ENCODE measurements at regions not wholly inside any gene's neighbourhood (a gene's known extent, or its start where the extent isn't known, plus 50 kb on each side); places are given as distances from the start of the nearest gene placed in this dataset.
"Not testable (repeated sequence)": the region's sequence is repeated elsewhere in the genome, so short reads cannot be mapped to it uniquely, and the experiment has no call there.

- no peaks in the 10 kb centered on the region for H3K36me3 Mint-ChIP-seq
- H3K4me1 Mint-ChIP-seq = no peaks in the 10 kb centered on the region
- no peak overlapping the region for H3K27ac Mint-ChIP-seq
- ATAC-seq = no peak
- no peak for DNase-seq
- no peaks in the 10 kb centered on the region for H3K27me3 Mint-ChIP-seq
- H3K9me3 Mint-ChIP-seq (ENCODE audit: low read depth) = peaks cover 9% of the 10 kb centered on the region
- no peak overlapping the region for H3K4me3 Mint-ChIP-seq
- CTCF ChIA-PET = no interaction called here
Observed at GRCh38 chr6:78746457-78746856, 120.9 kb upstream of the IRAK1BP1 start.

DNA sequence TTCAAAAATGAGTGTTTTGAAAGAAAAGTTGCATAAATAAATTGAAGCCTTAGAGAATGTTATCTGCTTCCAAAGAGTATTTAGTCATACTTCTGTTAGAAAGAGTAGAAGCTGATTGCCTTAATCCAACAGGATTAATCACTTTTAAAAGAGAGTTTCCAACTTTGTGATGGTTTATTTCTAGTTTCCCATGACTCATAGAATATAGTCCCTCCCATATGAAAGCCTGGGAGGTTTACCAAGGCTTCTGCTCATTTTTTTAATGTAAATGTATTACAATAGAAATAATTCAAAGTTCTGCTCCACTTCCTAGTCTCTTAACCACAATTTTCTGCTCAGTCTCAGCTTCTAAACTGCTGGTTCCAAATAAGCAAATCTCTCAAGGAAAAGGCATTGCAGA is 118.0 kb upstream of the IRAK1BP1 start:
- H3K9me3 Mint-ChIP-seq (ENCODE audit: low read depth) = peaks cover 9% of the 10 kb centered on the region
- H3K27ac Mint-ChIP-seq = no peak overlapping the region
- H3K27me3 Mint-ChIP-seq = no peaks in the 10 kb centered on the region
- DNase-seq = no peak
- H3K4me3 Mint-ChIP-seq = no peak overlapping the region
- CTCF ChIA-PET = no interaction called here
- H3K4me1 Mint-ChIP-seq = no peaks in the 10 kb centered on the region
- no peak for ATAC-seq
- no peaks in the 10 kb centered on the region for H3K36me3 Mint-ChIP-seq

DNA sequence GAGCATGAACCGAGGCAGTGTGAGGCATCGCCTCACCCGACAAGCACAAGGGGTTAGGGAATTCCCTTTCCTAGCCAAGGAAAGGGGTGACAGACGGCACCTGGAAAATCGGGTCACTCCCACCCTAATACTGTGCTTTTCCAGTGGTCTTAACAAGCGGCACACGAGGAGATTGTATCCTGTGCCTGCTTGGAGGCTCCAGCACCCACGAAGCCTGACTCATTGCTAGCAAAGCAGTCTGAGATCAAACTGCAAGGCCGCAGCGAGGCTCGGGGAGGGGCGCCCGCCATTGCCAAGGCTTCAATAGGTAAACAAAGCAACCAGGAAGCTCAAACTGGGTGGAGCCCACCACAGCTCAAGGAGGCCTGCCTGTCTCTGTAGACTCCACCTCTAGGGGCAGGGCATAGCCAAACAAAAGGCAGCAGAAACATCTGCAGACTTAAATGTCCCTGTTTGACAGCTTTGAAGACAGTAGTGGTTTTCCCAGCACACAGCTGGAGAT is 109.0 kb upstream of the IRAK1BP1 start:
- H3K27ac Mint-ChIP-seq; H3K9me3 Mint-ChIP-seq (ENCODE audit: low read depth); H3K36me3 Mint-ChIP-seq; ATAC-seq; DNase-seq; CTCF ChIA-PET; H3K4me1 Mint-ChIP-seq; H3K4me3 Mint-ChIP-seq; H3K27me3 Mint-ChIP-seq: not testable (repeated sequence)

GRCh38 chr6:78768271-78768670 is 99.1 kb upstream of the IRAK1BP1 start:
- H3K27me3 Mint-ChIP-seq = no peaks in the 10 kb centered on the region
- no peak overlapping the region for H3K4me3 Mint-ChIP-seq
- H3K9me3 Mint-ChIP-seq (ENCODE audit: low read depth) = no peaks in the 10 kb centered on the region
- DNase-seq = no peak
- no peak overlapping the region for H3K27ac Mint-ChIP-seq
- H3K36me3 Mint-ChIP-seq = no peaks in the 10 kb centered on the region
- H3K4me1 Mint-ChIP-seq = no peaks in the 10 kb centered on the region
- ATAC-seq = no peak
- CTCF ChIA-PET = no interaction called here

- Mint-ChIP-seq H3K9me3 (ENCODE audit: low read depth) (no peaks in the 10 kb centered on the region), H3K36me3 (no peaks in the 10 kb centered on the region), H3K27me3 (no peaks in the 10 kb centered on the region), H3K27ac (no peak overlapping the region), H3K4me1 (no peaks in the 10 kb centered on the region), H3K4me3 (no peak overlapping the region)
- no peak for DNase-seq
- CTCF ChIA-PET = no interaction called here
- no peak for ATAC-seq
Observed at GRCh38 chr6:78770765-78771164, 96.6 kb upstream of the IRAK1BP1 start.

DNA sequence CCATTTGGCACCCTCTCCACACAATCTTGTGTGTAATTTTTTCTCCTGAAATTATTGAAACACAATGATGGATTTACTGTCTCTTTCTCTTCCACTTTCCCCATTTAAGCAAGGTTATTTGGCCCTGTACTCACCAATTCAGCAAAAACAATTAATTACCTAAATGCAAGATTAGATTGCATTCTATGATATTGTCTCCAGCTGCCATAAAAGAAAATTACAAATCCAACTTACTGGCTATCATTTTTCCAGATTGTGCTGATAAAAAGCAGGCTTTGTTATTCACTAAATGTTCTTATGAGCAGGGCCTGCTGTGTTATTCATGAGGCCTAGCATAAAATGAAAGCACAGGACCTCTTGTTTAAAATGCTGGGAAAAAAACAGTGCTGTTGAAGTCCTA is 95.8 kb upstream of the IRAK1BP1 start:
- DNase-seq (no peak), ATAC-seq (no peak)
- no peaks in the 10 kb centered on the region for H3K4me1 Mint-ChIP-seq
- CTCF ChIA-PET = no interaction called here
- no peak overlapping the region for H3K27ac Mint-ChIP-seq
- no peaks in the 10 kb centered on the region for H3K27me3 Mint-ChIP-seq
- no peaks in the 10 kb centered on the region for H3K9me3 Mint-ChIP-seq (ENCODE audit: low read depth)
- no peak overlapping the region for H3K4me3 Mint-ChIP-seq
- no peaks in the 10 kb centered on the region for H3K36me3 Mint-ChIP-seq

DNA sequence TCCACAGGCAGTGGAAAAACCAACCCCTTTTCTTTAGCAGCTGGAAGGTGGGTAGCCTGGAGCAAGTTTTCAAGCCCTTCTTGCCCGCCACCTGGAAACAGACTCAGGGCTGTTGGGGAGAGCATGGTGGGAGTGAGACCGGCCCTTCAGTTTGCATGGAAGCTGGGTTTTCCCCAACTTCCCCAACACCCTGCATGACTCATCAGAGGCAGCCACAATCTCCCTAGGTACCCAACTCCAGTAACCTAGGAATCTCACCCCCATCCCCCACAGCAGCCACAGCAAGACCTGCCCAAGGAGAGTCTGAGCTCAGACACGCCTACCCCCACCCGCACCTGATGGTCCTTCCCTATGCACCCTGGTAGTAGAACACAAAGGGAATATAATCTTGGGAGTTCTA is 86.3 kb upstream of the IRAK1BP1 start:
- Mint-ChIP-seq H3K36me3 (no peaks in the 10 kb centered on the region), H3K27ac (no peak overlapping the region), H3K27me3 (no peaks in the 10 kb centered on the region), H3K4me1 (no peaks in the 10 kb centered on the region), H3K4me3 (no peak overlapping the region), H3K9me3 (ENCODE audit: low read depth) (no peaks in the 10 kb centered on the region)
- CTCF ChIA-PET = no interaction called here
- ATAC-seq = no peak
- no peak for DNase-seq

GRCh38 chr6:78783366-78783765 is 84.0 kb upstream of the IRAK1BP1 start:
- ATAC-seq; H3K9me3 Mint-ChIP-seq (ENCODE audit: low read depth); H3K4me3 Mint-ChIP-seq; DNase-seq; CTCF ChIA-PET; H3K27me3 Mint-ChIP-seq; H3K4me1 Mint-ChIP-seq; H3K27ac Mint-ChIP-seq; H3K36me3 Mint-ChIP-seq: not testable (repeated sequence)

GRCh38 chr6:78797270-78797669 is 70.1 kb upstream of the IRAK1BP1 start:
- Mint-ChIP-seq H3K9me3 (ENCODE audit: low read depth) (peaks cover 10% of the 10 kb centered on the region), H3K4me1 (no peaks in the 10 kb centered on the region), H3K27me3 (no peaks in the 10 kb centered on the region), H3K36me3 (no peaks in the 10 kb centered on the region), H3K4me3 (no peak overlapping the region), H3K27ac (no peak overlapping the region)
- DNase-seq (no peak), ATAC-seq (no peak)
- CTCF ChIA-PET = no interaction called here

DNA sequence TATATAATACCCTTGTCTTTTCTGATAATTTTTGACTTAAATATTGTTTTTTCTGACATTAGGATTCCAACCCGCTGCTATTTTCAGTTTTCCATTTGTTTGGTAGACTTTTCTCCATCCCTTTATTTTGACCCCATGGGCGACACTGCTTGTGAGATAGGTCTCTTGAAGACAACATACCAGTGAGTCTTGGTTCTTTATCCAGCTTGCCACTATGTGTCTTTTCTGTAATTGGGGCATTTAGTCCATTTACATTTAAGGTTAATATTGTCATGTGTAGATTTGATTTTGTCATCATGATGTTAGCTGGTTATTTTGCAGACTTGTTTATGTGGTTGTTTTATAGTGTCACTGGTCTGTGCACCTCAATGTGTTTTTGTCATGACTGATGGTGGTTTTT is 67.7 kb upstream of the IRAK1BP1 start:
- H3K4me3 Mint-ChIP-seq = no peak overlapping the region
- DNase-seq (no peak), ATAC-seq (no peak)
- H3K4me1 Mint-ChIP-seq = no peaks in the 10 kb centered on the region
- no peaks in the 10 kb centered on the region for H3K27me3 Mint-ChIP-seq
- H3K27ac Mint-ChIP-seq = no peak overlapping the region
- peaks cover 13% of the 10 kb centered on the region for H3K9me3 Mint-ChIP-seq (ENCODE audit: low read depth)
- CTCF ChIA-PET = no interaction called here
- H3K36me3 Mint-ChIP-seq = no peaks in the 10 kb centered on the region

DNA sequence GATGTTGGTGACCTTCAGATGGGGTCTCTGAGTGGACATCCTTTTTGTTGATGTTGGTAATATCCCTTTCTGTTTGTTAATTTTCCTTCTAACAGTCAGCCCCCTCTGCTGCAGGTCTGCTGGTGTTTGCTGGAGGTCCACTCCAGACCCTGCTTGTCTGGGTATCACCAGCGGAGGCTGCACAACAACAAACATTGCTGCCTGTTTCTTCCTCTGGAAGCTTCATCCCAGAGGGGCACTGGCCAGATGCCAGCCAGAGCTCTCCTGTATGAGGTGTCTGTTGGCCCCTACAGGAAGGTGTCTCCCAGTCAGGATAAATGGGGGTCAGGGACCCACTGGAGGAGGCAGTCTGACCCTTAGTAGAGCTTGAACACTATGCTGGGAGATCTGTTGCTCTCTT is 60.6 kb upstream of the IRAK1BP1 start:
- not testable (repeated sequence) for DNase-seq; H3K36me3 Mint-ChIP-seq; H3K4me3 Mint-ChIP-seq; H3K27ac Mint-ChIP-seq; ATAC-seq; H3K27me3 Mint-ChIP-seq; H3K9me3 Mint-ChIP-seq (ENCODE audit: low read depth); H3K4me1 Mint-ChIP-seq
- CTCF ChIA-PET = interaction anchor here (0.5 kb wide), 1 partner anchor 404 kb away, joined by 3 read pairs; no protein-coding TSS in a partner anchor

DNA sequence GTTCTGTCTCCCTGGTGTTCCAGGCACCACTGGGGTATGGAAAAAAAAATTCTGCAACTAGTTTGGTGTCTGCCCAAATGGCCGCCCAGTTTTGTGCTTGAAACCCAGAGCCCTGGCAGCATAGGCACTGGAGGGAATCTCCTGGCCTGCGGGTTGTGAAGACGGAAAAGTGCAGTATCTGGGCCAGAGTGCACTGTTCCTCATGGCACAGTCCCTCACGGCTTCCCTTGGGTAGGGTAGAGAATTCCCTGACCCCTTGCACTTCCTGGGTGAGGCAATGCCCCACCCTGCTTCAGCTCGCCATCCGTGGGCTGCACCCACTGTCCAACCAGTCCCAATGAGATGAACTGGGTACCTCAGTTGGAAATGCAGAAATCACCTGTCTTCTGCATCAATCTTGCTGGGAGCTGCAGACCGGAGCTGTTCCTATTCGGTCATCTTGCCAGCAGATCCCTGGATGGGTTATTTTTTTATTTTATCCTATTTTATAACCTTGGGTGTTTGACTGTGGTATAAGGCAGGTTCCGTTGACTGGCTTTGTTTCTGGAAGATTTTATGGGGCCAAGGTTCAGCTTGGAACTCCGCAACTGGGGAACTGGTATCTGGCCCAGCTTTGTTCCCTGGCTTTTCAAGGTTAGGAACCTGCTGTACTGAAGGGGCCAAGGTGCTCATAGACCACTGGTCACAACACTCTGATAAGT is 59.5 kb upstream of the IRAK1BP1 start:
- H3K4me3 Mint-ChIP-seq = not testable (repeated sequence)

GRCh38 chr6:78808356-78808891 is 58.9 kb upstream of the IRAK1BP1 start:
- no peak for DNase-seq
- no peak for ATAC-seq
- H3K9me3 Mint-ChIP-seq (ENCODE audit: low read depth) = peaks cover 4% of the 10 kb centered on the region
- no peaks in the 10 kb centered on the region for H3K4me1 Mint-ChIP-seq
- no peaks in the 10 kb centered on the region for H3K27me3 Mint-ChIP-seq
- CTCF ChIA-PET = no interaction called here
- H3K27ac Mint-ChIP-seq = no peak overlapping the region
- no peaks in the 10 kb centered on the region for H3K36me3 Mint-ChIP-seq
- no peak overlapping the region for H3K4me3 Mint-ChIP-seq

More for the DNA sequence above, 59.5 kb upstream of the IRAK1BP1 start:
- CTCF ChIA-PET; DNase-seq; ATAC-seq; H3K4me1 Mint-ChIP-seq; H3K36me3 Mint-ChIP-seq; H3K9me3 Mint-ChIP-seq (ENCODE audit: low read depth); H3K27ac Mint-ChIP-seq; H3K27me3 Mint-ChIP-seq: not testable (repeated sequence)

DNA sequence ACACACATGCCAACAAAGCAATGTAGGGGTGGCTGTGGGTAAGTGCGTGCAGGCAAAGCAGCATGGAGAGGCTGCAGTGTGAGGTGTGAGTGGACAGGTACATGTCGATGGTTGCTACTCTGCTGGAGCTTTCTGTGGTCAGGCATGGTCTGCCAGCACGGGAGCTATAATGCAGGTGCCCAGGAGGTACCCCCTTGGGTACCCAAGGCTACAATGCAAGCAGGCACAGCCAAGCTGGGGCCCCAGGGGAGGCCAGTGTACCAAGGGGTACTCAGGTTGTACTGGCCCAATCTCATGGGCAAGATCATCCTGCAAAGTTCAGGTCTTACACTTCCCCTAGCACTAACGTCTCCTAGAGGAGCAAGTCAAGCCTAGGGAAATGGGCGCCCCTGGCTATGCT is 58.4 kb upstream of the IRAK1BP1 start:
- Mint-ChIP-seq H3K36me3 (no peaks in the 10 kb centered on the region), H3K4me3 (no peak overlapping the region), H3K27me3 (no peaks in the 10 kb centered on the region), H3K4me1 (no peaks in the 10 kb centered on the region), H3K27ac (no peak overlapping the region), H3K9me3 (ENCODE audit: low read depth) (peaks cover 4% of the 10 kb centered on the region)
- CTCF ChIA-PET = no interaction called here
- ATAC-seq = no peak
- no peak for DNase-seq
